NCI-H2196 treated with DMSO at 0.1 percent for 48 hours (cell line): ENCODE measurements at regions not wholly inside any gene's neighbourhood (a gene's known extent, or its start where the extent isn't known, plus 50 kb on each side); places are given as distances from the start of the nearest gene placed in this dataset.

Source experiments
- DNase-seq: peaks from one replicate; lab custom pipeline; 2025; ENCODE audit not compliant: unreplicated experiment; lab: John Stamatoyannopoulos, UW

DNA sequence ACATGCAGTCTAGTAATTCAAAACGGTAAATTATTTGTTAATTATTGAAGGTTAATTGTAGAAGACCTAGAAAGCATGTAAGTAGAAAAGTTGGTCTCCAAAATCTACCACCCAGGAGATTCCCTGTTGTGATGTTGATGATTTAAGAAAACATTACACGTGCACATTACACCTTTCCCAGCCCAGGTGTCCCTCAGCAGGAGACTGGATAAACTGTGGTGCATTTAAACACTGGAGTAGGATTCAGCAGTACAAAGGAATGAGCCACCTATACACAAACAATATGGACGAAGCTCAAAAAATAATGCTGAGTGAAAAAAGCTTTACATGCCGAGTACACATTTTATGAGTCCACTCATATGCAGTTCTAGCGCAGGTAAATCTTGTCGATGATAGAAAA, 109.0 kb upstream of the STARD3NL start:
- DNase-seq = no peak

DNA sequence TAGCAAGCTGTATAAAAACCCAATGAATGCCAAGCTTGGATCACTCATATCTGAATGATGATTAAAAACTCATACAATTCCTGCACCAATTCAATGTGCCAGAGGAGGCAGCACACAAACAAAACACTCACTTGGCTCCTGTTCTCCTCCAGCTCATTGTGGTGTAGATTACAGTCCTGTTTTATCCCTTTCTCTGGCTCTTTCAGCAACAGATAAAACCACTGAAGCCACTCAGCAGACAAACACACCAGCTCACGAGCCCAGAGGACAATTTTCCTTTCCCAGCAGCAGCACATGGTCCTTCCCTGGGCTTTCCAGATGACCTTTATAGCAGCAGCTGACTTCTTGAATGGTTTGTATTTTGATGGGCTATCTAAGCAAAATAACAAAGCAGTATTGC, 107.3 kb upstream of the STARD3NL start:
- no peak for DNase-seq

DNA sequence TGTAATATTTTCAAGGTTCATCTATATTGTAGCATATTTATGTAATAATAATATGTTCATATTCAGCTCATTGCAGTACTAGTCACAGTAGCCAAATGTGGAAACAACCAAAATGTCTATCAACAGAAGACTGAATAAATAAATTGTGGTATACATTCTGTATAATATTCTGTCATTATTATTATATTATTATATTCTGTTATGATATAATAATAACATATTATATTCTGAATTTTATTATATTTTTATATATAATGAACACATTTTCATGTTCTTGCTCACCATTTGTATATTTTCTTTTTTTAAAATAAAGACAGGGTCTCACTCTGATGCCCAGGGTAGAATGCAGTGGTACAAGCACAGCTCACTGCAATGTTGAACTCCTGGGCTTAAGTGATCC, 91.2 kb upstream of the STARD3NL start:
- no peak for DNase-seq

GRCh38 chr7:38102507-38102906, 75.5 kb upstream of the STARD3NL start:
- DNase-seq = no peak

GRCh38 chr7:38105874-38106483, 72.1 kb upstream of the STARD3NL start:
- DNase-seq = peak; percentile 27

- peak; percentile 8 for DNase-seq
These were observed 70.6 kb upstream of the STARD3NL start for GRCh38 chr7:38107486-38107893.

GRCh38 chr7:38112075-38112474, 66.0 kb upstream of the STARD3NL start:
- DNase-seq = no peak

DNA sequence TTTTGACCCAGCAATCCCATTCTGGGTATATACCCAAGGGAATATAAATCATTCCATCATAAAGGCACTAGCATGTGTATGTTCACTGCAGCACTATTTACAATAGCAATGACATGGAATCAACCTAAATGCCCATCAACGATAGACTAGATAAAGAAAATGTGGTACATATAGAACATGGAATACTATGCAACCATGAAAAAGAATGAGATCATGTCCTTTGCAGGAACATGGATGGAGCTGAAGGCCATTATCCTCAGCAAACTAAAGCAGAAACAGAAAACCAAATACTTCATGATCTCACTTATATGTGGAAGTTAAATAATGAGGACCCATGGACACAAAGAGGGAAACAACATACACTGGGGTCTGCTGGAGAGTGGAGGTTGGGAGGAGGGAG, 58.0 kb upstream of the STARD3NL start:
- DNase-seq = no peak

- no peak for DNase-seq
These were observed 55.5 kb upstream of the STARD3NL start for GRCh38 chr7:38122501-38122900.

DNA sequence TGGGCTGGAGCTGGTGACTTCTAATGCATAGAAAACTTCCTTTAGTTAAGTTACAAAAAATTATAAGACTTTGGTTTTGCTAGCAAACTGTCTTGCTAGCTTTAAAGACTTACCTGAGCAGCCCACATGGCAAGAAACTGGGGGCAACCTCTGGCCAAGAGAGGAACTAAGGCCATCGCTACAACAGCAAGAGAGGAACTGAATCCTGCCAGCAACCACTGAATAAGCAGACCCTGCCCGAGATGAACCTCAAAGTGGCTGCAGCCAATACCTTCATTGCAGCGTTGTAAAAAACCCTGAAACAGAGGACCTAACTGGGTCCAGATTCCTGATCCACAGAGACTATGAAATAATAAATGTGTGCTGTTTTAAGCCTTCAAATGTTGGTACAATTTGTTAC, 54.6 kb upstream of the STARD3NL start:
- DNase-seq = no peak

- no peak for DNase-seq
These were observed 50.5 kb upstream of the STARD3NL start for GRCh38 chr7:38127216-38128207.
